ENCODE measurements at regions not wholly inside any gene's neighbourhood (a gene's known extent, or its start where the extent isn't known, plus 50 kb on each side); places are given as distances from the start of the nearest gene placed in this dataset.

- H3K27me3 ChIP-seq, result no peaks in the 10 kb centered on the region
- no peaks in the 10 kb centered on the region for H3K36me3 ChIP-seq
- H3K9me3 ChIP-seq, result no peaks in the 10 kb centered on the region
- no peak for TF ChIP-seq CTCF (IDR thresholded peaks at IDR 0.05)
- H3K4me3 ChIP-seq, result peak overlapping the region in 1 of 2 donors; percentile 10
- H3K27ac ChIP-seq, result no peak overlapping the region
- H3K4me1 ChIP-seq, result peaks cover 0 to 18% of the 10 kb centered on the region in 2 donors
- DNase-seq (ENCODE audit: low spot score), result no peak
Observed at GRCh38 chr5:124056991-124057723, 545.2 kb downstream of the CSNK1G3 start.

- no peak overlapping the region for H3K27ac ChIP-seq
- TF ChIP-seq CTCF (IDR thresholded peaks at IDR 0.05), result no peak
- DNase-seq (ENCODE audit: low spot score), result no peak
Observed at GRCh38 chr5:124056326-124056990, 544.5 kb downstream of the CSNK1G3 start.

GRCh38 chr5:124055751-124056150 lies 543.8 kb downstream of the CSNK1G3 start:
- TF ChIP-seq CTCF (IDR thresholded peaks at IDR 0.05), result no peak
- H3K4me3 ChIP-seq, result no peak overlapping the region
- DNase-seq (ENCODE audit: low spot score), result no peak
- no peak overlapping the region for H3K27ac ChIP-seq
- peaks cover 0 to 18% of the 10 kb centered on the region in 2 donors for H3K4me1 ChIP-seq
- no peaks in the 10 kb centered on the region for H3K36me3 ChIP-seq
- H3K27me3 ChIP-seq, result no peaks in the 10 kb centered on the region
- H3K9me3 ChIP-seq, result no peaks in the 10 kb centered on the region

More at GRCh38 chr5:124056326-124056990, 544.5 kb downstream of the CSNK1G3 start:
- H3K36me3 ChIP-seq, result no peaks in the 10 kb centered on the region
- no peak overlapping the region for H3K4me3 ChIP-seq
- no peaks in the 10 kb centered on the region for H3K27me3 ChIP-seq
- H3K4me1 ChIP-seq, result peaks cover 0 to 18% of the 10 kb centered on the region in 2 donors
- H3K9me3 ChIP-seq, result no peaks in the 10 kb centered on the region

GRCh38 chr5:124054564-124054963 lies 542.6 kb downstream of the CSNK1G3 start:
- DNase-seq (ENCODE audit: low spot score), result no peak
- no peaks in the 10 kb centered on the region for H3K36me3 ChIP-seq
- H3K9me3 ChIP-seq, result no peaks in the 10 kb centered on the region
- no peak for TF ChIP-seq CTCF (IDR thresholded peaks at IDR 0.05)
- no peaks in the 10 kb centered on the region for H3K27me3 ChIP-seq
- no peak overlapping the region for H3K27ac ChIP-seq
- no peak overlapping the region for H3K4me3 ChIP-seq
- peaks cover 0 to 18% of the 10 kb centered on the region in 2 donors for H3K4me1 ChIP-seq

- Histone ChIP-seq H3K4me1 (peaks cover 0 to 18% of the 10 kb centered on the region in 2 donors), H3K36me3 (no peaks in the 10 kb centered on the region), H3K27ac (no peak overlapping the region), H3K27me3 (no peaks in the 10 kb centered on the region), H3K4me3 (no peak overlapping the region), H3K9me3 (no peaks in the 10 kb centered on the region)
- TF ChIP-seq CTCF (IDR thresholded peaks at IDR 0.05), result no peak
- no peak for DNase-seq (ENCODE audit: low spot score)
Observed at GRCh38 chr5:124053340-124053739, 541.4 kb downstream of the CSNK1G3 start.
